Astrocyte (in vitro differentiated cells and primary cell): ENCODE measurements at regions not wholly inside any gene's neighbourhood (a gene's known extent, or its start where the extent isn't known, plus 50 kb on each side); places are given as distances from the start of the nearest gene placed in this dataset.

ENCODE experiments used
- DNase-seq: peaks from one replicate; pipeline ENCODE4 v3.0.0-alpha.2; 2010; ENCODE audit warnings: low read depth
- FAIRE-seq: peaks from 2 replicates; lab custom pipeline; 2011; peaks lifted over from hg19 to GRCh38; lab: Jason Lieb, UNC
- H2AFZ ChIP-seq: 2 replicates; pipeline ENCODE4 v1.6.0; 2012; ENCODE audit warnings: low read depth, low read length, inconsistent platforms
- H3K27ac ChIP-seq: 2 replicates; pipeline ENCODE4 v1.5.1; 2011; ENCODE audit warnings: low read depth, low read length, inconsistent platforms
- H3K27me3 ChIP-seq: 2 replicates; pipeline ENCODE4 v1.6.0; 2011; ENCODE audit warnings: low read length, inconsistent platforms; ENCODE audit not compliant: insufficient read depth
- H3K36me3 ChIP-seq: 2 replicates; pipeline ENCODE4 v1.5.1; 2011; ENCODE audit warnings: low read length, inconsistent platforms; ENCODE audit not compliant: insufficient read depth
- H3K4me1 ChIP-seq: 2 replicates; pipeline ENCODE4 v1.5.1; 2011; ENCODE audit warnings: low read length, inconsistent platforms; ENCODE audit not compliant: insufficient read depth
- H3K4me2 ChIP-seq: 2 replicates; pipeline ENCODE4 v1.6.0; 2012; ENCODE audit warnings: low read length, inconsistent platforms
- H3K4me3 ChIP-seq: 2 replicates; pipeline ENCODE4 v1.5.1; 2011; ENCODE audit warnings: low read depth, mild to moderate bottlenecking, low read length, inconsistent platforms; ENCODE audit not compliant: insufficient read depth
- H3K79me2 ChIP-seq: 2 replicates; pipeline ENCODE4 v1.6.0; 2012; ENCODE audit warnings: mild to moderate bottlenecking, low read length, inconsistent platforms; ENCODE audit not compliant: insufficient read depth
- H3K9ac ChIP-seq: 2 replicates; pipeline ENCODE4 v1.6.0; 2012; ENCODE audit warnings: mild to moderate bottlenecking, low read length, inconsistent platforms
- H3K9me3 ChIP-seq: 2 replicates; pipeline ENCODE4 v1.5.1; 2012; ENCODE audit warnings: low read depth, mild to moderate bottlenecking, low read length, inconsistent platforms; ENCODE audit not compliant: insufficient read depth
- H4K20me1 ChIP-seq: 2 replicates; pipeline ENCODE4 v1.6.0; 2012; ENCODE audit warnings: low read length, inconsistent platforms; ENCODE audit not compliant: insufficient read depth
- H3K27ac Mint-ChIP-seq: one replicate; pipeline ENCODE4 v1.8.0; 2021; ENCODE audit warnings: mild to moderate bottlenecking, mixed read lengths; ENCODE audit not compliant: unreplicated experiment
- H3K27me3 Mint-ChIP-seq: one replicate; pipeline ENCODE4 v1.8.0; 2021; ENCODE audit warnings: low read depth, mixed read lengths; ENCODE audit not compliant: unreplicated experiment
- H3K36me3 Mint-ChIP-seq: one replicate; pipeline ENCODE4 v1.8.0; 2021; ENCODE audit warnings: low read depth, mixed read lengths; ENCODE audit not compliant: unreplicated experiment
- H3K4me1 Mint-ChIP-seq: one replicate; pipeline ENCODE4 v1.8.0; 2021; ENCODE audit warnings: low read depth, mixed read lengths; ENCODE audit not compliant: unreplicated experiment
- H3K4me3 Mint-ChIP-seq: one replicate; pipeline ENCODE4 v1.8.0; 2021; ENCODE audit warnings: mild to moderate bottlenecking, moderate library complexity, mixed read lengths; ENCODE audit not compliant: unreplicated experiment
- H3K9me3 Mint-ChIP-seq: one replicate; pipeline ENCODE4 v1.8.0; 2021; ENCODE audit warnings: mild to moderate bottlenecking, mixed read lengths; ENCODE audit not compliant: unreplicated experiment
- EZH2 ChIP-seq: IDR thresholded peaks from 2 replicates; pipeline ENCODE4 v1.6.1; 2012; ENCODE audit warnings: mild to moderate bottlenecking, low read length, inconsistent platforms; ENCODE audit not compliant: insufficient read depth
- TF ChIP-seq, protein P1 (sequence below): IDR thresholded peaks from 2 replicates; pipeline ENCODE4 v1.5.1; 2011; ENCODE audit warnings: low read depth, mild to moderate bottlenecking, inconsistent platforms, low read length, moderate library complexity; ENCODE audit not compliant: insufficient read depth

- no peak overlapping the region for H3K4me3 ChIP-seq
- TF ChIP-seq EZH2, result no peak
- TF ChIP-seq, protein P1, sequence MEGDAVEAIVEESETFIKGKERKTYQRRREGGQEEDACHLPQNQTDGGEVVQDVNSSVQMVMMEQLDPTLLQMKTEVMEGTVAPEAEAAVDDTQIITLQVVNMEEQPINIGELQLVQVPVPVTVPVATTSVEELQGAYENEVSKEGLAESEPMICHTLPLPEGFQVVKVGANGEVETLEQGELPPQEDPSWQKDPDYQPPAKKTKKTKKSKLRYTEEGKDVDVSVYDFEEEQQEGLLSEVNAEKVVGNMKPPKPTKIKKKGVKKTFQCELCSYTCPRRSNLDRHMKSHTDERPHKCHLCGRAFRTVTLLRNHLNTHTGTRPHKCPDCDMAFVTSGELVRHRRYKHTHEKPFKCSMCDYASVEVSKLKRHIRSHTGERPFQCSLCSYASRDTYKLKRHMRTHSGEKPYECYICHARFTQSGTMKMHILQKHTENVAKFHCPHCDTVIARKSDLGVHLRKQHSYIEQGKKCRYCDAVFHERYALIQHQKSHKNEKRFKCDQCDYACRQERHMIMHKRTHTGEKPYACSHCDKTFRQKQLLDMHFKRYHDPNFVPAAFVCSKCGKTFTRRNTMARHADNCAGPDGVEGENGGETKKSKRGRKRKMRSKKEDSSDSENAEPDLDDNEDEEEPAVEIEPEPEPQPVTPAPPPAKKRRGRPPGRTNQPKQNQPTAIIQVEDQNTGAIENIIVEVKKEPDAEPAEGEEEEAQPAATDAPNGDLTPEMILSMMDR, result no peak
- no peak overlapping the region for H2AFZ ChIP-seq
- no peaks in the 10 kb centered on the region for H3K27me3 ChIP-seq
- FAIRE-seq (no peak), DNase-seq (no peak)
- no peaks in the 10 kb centered on the region for H4K20me1 ChIP-seq
- no peak overlapping the region for H3K27ac ChIP-seq
- Mint-ChIP-seq H3K36me3 (peaks cover 2% of the 10 kb centered on the region), H3K27ac (no peak overlapping the region), H3K27me3 (no peaks in the 10 kb centered on the region), H3K4me1 (peaks cover 18% of the 10 kb centered on the region), H3K9me3 (peaks cover 11% of the 10 kb centered on the region), H3K4me3 (no peak overlapping the region)
- H3K4me2 ChIP-seq, result no peak overlapping the region
- H3K4me1 ChIP-seq, result peaks cover 5% of the 10 kb centered on the region
- no peaks in the 10 kb centered on the region for H3K9me3 ChIP-seq
- H3K9ac ChIP-seq, result no peak overlapping the region
- no peaks in the 10 kb centered on the region for H3K79me2 ChIP-seq
- H3K36me3 ChIP-seq, result no peaks in the 10 kb centered on the region
Observed at GRCh38 chr4:158038718-158039117, 134.1 kb downstream of the GASK1B start.

DNA sequence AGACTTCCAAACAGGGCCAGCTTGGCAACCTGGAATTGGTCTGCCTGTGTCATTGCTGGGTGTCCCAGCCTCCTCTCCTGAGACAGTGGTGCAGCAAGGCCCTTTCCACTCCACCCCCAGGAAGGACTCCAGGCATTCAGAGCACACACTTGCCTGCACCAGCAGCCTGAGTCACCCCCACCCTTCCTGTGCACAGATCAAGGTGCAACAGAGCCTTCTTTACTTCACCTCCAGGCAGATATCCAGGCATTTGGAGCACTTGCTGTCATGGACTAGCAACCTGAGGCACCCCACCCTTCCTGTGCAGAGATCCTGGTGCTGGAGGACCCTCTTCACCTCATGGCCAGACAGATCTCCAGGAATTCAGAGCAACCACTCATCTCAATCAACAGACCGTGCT is 135.8 kb downstream of the GASK1B start:
- peaks cover 16% of the 10 kb centered on the region for H3K4me1 Mint-ChIP-seq
- FAIRE-seq, result no peak
- TF ChIP-seq, protein P1, result no peak
- no peak for TF ChIP-seq EZH2

GRCh38 chr4:158035662-158036195 is 137.1 kb downstream of the GASK1B start:
- FAIRE-seq (peak; percentile 68), DNase-seq (no peak)
- H3K9me3 ChIP-seq, result no peaks in the 10 kb centered on the region
- no peaks in the 10 kb centered on the region for H3K4me1 ChIP-seq
- H3K9me3 Mint-ChIP-seq, result peaks cover 18% of the 10 kb centered on the region
- no peaks in the 10 kb centered on the region for H4K20me1 ChIP-seq
- no peak overlapping the region for H3K4me3 ChIP-seq
- TF ChIP-seq EZH2, result no peak
- TF ChIP-seq, protein P1, result no peak
- no peaks in the 10 kb centered on the region for H3K36me3 Mint-ChIP-seq
- H3K9ac ChIP-seq, result no peak overlapping the region
- no peaks in the 10 kb centered on the region for H3K27me3 Mint-ChIP-seq
- no peak overlapping the region for H3K27ac ChIP-seq
- no peak overlapping the region for H2AFZ ChIP-seq
- no peaks in the 10 kb centered on the region for H3K27me3 ChIP-seq
- H3K4me1 Mint-ChIP-seq, result peaks cover 16% of the 10 kb centered on the region
- no peak overlapping the region for H3K4me3 Mint-ChIP-seq
- H3K36me3 ChIP-seq, result no peaks in the 10 kb centered on the region
- H3K79me2 ChIP-seq, result no peaks in the 10 kb centered on the region
- H3K4me2 ChIP-seq, result no peak overlapping the region
- H3K27ac Mint-ChIP-seq, result no peak overlapping the region

More for the DNA sequence above, 135.8 kb downstream of the GASK1B start:
- H3K27ac ChIP-seq, result no peak overlapping the region
- H3K9ac ChIP-seq, result no peak overlapping the region
- no peak overlapping the region for H3K4me2 ChIP-seq
- no peaks in the 10 kb centered on the region for H3K79me2 ChIP-seq
- Mint-ChIP-seq H3K4me3 (no peak overlapping the region), H3K9me3 (peaks cover 12% of the 10 kb centered on the region), H3K27ac (no peak overlapping the region), H3K36me3 (peaks cover 2% of the 10 kb centered on the region), H3K27me3 (no peaks in the 10 kb centered on the region)
- no peak for DNase-seq
- no peak overlapping the region for H2AFZ ChIP-seq
- H3K36me3 ChIP-seq, result no peaks in the 10 kb centered on the region
- H3K4me1 ChIP-seq, result no peaks in the 10 kb centered on the region
- H4K20me1 ChIP-seq, result no peaks in the 10 kb centered on the region
- H3K27me3 ChIP-seq, result no peaks in the 10 kb centered on the region
- H3K9me3 ChIP-seq, result no peaks in the 10 kb centered on the region
- no peak overlapping the region for H3K4me3 ChIP-seq
